NCI-H187 treated with DMSO at 0.1 percent for 48 hours (cell line): ENCODE measurements at regions not wholly inside any gene's neighbourhood (a gene's known extent, or its start where the extent isn't known, plus 50 kb on each side); places are given as distances from the start of the nearest gene placed in this dataset.

ENCODE experiments used
- DNase-seq: peaks from one replicate; lab custom pipeline; 2025; lab: John Stamatoyannopoulos, UW

- no peak for DNase-seq
These were observed 235.0 kb downstream of the MN1 start for GRCh38 chr22:27566602-27567001.

- no peak for DNase-seq
These were observed 233.3 kb downstream of the MN1 start for GRCh38 chr22:27568265-27568664.

- DNase-seq = no peak
These were observed 229.9 kb downstream of the MN1 start for GRCh38 chr22:27571463-27572277.

GRCh38 chr22:27572278-27572666 lies 229.3 kb downstream of the MN1 start:
- no peak for DNase-seq

GRCh38 chr22:27573280-27574001 lies 228.1 kb downstream of the MN1 start:
- no peak for DNase-seq

GRCh38 chr22:27574002-27574366 lies 227.6 kb downstream of the MN1 start:
- no peak for DNase-seq

- DNase-seq = no peak
These were observed 226.9 kb downstream of the MN1 start for GRCh38 chr22:27574651-27575050.

GRCh38 chr22:27575348-27575747 lies 226.2 kb downstream of the MN1 start:
- DNase-seq = no peak

GRCh38 chr22:27576413-27576812 lies 225.1 kb downstream of the MN1 start:
- no peak for DNase-seq

- no peak for DNase-seq
These were observed 224.6 kb downstream of the MN1 start for GRCh38 chr22:27576815-27577573.

- no peak for DNase-seq
These were observed 224.0 kb downstream of the MN1 start for GRCh38 chr22:27577574-27577969.

GRCh38 chr22:27578937-27579617 lies 222.5 kb downstream of the MN1 start:
- DNase-seq = no peak

GRCh38 chr22:27580311-27580897 lies 221.2 kb downstream of the MN1 start:
- no peak for DNase-seq

GRCh38 chr22:27581236-27581635 lies 220.3 kb downstream of the MN1 start:
- DNase-seq = no peak

- no peak for DNase-seq
These were observed 219.9 kb downstream of the MN1 start for GRCh38 chr22:27581688-27582087.

GRCh38 chr22:27583856-27584255 lies 217.7 kb downstream of the MN1 start:
- no peak for DNase-seq

GRCh38 chr22:27585141-27585540 lies 216.4 kb downstream of the MN1 start:
- no peak for DNase-seq

- no peak for DNase-seq
These were observed 213.3 kb downstream of the MN1 start for GRCh38 chr22:27588268-27588667.

GRCh38 chr22:27588915-27589314 lies 212.6 kb downstream of the MN1 start:
- DNase-seq = no peak

GRCh38 chr22:27591060-27591459 lies 210.5 kb downstream of the MN1 start:
- DNase-seq = no peak

- DNase-seq = no peak
These were observed 208.2 kb downstream of the MN1 start for GRCh38 chr22:27593378-27593777.

- no peak for DNase-seq
These were observed 207.5 kb downstream of the MN1 start for GRCh38 chr22:27594020-27594419.
